HG03060 (cell line): ENCODE measurements at regions not wholly inside any gene's neighbourhood (a gene's known extent, or its start where the extent isn't known, plus 50 kb on each side); places are given as distances from the start of the nearest gene placed in this dataset.
"Not testable (repeated sequence)": the region's sequence is repeated elsewhere in the genome, so short reads cannot be mapped to it uniquely, and the experiment has no call there.

ENCODE experiments used
- ATAC-seq: cut with Tn5 transposase; IDR thresholded peaks from one replicate; pipeline ENCODE4 v1.9.1; 2021; ENCODE audit warnings: low read depth, moderate number of reproducible peaks; ENCODE audit not compliant: unreplicated experiment

GRCh38 chr4:65265526-65265925 is 404.8 kb downstream of the EPHA5 start:
- no peak for ATAC-seq

DNA sequence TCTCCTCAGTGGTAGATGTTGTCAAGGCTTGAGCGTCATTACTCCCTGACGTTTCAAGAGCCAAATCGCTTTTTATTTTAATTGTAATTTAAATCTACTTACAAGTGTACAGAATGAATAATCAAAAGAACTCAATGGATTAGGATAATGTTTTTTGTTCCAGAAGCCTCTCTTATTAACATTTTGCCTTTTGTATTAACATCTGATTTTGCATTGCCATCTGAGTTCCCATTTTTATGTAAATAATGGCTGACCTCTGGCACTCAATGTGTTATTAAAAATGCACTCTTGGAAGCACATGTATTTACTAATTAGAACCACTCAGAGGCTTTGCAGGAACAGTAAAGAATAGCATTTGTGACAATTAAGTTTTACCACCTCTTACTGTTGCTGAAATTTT is 411.0 kb downstream of the EPHA5 start:
- no peak for ATAC-seq

GRCh38 chr4:65250916-65251315 is 419.4 kb downstream of the EPHA5 start:
- ATAC-seq = no peak

DNA sequence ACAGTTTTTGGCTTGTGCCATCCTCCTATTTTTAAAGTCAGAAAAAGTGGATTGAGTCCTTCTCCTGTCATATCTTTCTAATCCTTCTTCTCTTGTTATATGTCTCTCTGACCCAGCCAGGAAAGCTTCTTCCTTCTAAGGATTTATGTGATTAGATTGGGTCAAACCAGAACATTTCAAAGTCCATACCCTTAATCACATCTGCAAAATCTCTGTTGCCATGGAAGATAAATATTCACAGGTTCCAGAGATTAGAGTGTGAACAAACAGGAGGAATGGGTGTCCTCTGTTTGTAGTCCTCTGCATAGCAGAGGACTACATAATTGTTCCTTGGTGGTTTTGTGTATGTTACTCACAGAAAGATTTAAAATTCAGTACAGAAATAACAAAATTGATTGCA is 421.2 kb downstream of the EPHA5 start:
- no peak for ATAC-seq

DNA sequence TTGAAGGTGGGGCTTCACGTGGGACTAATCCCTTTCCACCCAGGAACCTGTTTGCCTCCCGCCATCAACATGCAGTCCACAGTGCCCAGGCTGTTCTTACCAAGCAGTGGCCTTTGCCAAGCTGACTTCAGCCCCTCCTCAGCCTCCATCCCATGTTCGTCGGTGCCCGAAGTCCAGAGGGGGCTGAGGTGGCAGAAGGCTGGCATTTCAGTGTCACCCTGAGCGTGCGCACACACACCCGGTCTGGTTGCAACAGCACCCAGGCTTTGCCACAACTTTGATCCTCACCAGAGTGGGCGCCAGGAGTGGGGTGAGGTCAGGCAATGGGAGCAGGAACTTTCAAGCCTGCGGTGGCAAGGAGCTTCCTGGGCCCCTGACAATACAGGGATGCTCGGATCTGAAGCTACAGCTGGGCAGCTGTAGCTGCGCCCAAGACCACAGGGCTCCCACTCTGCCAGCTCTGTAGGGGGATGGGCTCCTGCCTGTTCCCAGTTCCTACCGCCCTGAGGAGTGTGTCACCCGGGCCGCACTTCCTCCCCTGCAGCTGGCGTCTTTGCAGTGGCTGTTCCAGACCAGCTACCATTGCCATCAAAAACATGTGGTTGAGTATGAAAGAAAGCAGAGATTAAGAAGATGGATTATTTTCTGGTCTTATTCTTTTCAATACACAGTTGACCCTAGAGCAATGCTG is 428.0 kb downstream of the EPHA5 start:
- ATAC-seq = no peak

- no peak for ATAC-seq
These were observed 428.9 kb downstream of the EPHA5 start for GRCh38 chr4:65241257-65241997.

DNA sequence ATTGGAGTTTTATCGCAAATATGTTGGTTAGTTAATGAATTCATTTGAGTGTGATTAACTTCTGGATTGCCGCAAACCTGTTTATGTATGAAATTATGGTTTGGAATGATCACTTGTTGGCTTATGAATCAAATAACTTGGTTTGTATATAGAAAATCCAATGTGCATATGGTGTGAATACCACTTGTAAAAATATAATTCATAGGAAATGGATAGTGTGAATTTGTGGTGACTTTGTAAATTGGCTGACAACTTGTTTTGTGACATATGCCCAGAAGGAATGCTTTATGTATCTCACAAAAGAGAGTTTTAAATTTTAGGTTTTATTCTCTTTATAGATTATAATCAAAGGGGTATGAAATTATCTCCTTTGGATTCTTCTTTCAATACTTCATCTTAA is 436.2 kb downstream of the EPHA5 start:
- ATAC-seq = no peak

DNA sequence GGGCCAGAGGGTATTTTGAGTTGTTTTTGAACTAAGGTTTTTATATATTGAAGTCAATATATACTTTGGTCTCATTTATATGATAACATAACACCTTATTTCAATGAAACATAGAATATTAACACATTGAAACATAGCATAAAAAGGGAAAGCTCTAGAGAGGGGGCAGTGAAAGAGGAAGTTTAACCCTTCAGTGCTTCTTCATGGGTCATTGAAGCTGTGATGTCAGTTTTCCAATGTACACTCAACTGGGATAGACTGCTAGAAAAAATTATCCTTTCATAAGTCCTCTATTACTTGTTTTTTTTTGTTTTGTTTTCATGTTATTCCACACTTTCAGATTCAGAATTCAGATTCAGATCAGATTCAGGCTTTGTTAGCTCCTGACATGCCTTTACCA is 442.7 kb downstream of the EPHA5 start:
- ATAC-seq = no peak

DNA sequence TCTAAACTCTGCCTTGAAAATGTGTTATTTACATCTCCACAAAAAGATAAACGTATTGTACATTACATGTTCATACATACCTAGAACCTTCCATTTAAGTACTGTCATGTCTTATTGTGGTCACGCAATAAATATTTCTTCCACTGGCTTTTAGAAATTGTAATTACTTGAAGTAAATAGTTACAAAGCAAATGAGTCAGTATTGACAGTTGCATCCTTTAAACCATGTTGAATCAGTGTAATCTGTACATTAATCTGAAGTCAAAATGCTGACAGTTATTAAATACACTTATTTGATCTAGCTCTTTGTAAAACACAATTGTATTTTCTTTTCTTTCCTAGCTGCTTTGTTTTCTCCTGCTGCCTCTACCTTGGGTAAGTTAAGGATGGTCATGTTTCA is 446.7 kb downstream of the EPHA5 start:
- ATAC-seq = no peak

GRCh38 chr4:65223074-65223473 is 447.2 kb downstream of the EPHA5 start:
- ATAC-seq = not testable (repeated sequence)

GRCh38 chr4:65217179-65217578 is 453.1 kb downstream of the EPHA5 start:
- ATAC-seq = no peak

GRCh38 chr4:65202853-65203236 is 467.4 kb downstream of the EPHA5 start:
- no peak for ATAC-seq

DNA sequence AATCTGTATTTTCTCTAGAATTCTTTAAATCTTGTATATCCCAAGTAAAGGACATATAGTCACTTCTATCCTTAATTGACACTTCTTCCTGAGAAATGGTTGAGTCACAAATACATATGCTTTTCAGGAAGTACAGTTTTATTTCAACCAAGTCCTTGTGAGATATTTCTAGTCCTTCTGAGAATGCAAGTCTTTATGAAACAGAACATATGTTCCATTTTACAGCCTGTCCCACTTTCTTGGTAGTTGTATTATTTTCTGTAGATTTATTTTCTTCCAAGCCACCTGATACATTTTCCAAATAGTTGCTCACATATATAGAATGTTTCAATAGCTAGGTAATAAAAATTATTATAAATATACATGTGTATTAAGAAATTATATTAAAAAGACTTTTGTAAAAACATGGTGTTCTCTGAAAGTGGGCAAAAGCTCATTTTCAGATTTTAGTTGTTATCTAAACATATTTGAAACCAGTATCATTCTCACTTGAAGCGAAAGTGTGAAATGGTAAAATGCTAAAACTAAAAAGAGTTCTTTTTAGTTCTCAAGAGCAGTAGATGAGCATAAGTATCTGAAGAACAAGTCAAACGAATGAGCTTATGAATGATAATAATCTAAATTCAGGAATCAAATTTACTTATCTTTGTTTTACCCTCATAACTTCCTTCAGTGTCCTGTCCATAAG is 468.0 kb downstream of the EPHA5 start:
- ATAC-seq = no peak

GRCh38 chr4:65195666-65196065 is 474.6 kb downstream of the EPHA5 start:
- no peak for ATAC-seq

- ATAC-seq = no peak
These were observed 475.3 kb downstream of the EPHA5 start for GRCh38 chr4:65195002-65195401.

DNA sequence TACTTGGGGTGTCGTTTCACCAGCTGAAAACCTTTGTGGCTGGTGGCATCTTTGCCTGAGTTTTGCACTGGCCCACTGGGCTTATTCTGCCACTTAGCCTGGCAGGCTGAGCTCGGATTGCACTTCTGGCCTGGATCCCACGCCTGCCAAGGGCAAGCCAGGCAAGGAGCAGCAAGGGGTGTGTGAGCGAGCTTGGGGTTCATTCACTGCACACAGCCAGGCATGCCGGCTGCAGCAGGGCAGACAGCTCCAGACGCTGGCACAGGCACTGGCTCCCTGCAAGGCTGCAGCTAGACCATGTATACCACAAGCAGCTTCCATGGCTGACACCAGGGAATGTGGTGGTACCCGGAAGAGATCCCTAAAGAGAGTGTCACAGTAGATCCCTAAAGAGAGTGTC is 476.3 kb downstream of the EPHA5 start:
- no peak for ATAC-seq

- ATAC-seq = no peak
These were observed 479.5 kb downstream of the EPHA5 start for GRCh38 chr4:65190780-65191179.

DNA sequence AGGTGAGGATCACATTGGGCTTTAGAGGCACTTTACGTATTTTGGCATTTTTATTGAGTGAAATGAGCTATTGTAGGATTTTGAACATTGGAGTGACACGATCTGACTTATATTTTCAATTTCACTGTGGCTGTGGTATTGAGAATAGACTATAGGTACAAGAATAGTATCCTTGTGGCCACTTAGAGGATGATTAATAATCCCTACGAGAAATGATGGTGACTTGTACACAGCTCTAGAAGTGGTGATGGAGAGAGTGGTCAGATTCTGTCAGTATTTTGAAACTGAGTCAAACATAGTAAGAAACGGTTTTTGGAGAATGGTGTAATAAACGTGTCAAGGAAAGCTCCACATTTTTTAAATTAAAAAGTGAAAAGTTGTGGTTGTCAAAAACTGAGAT is 494.7 kb downstream of the EPHA5 start:
- no peak for ATAC-seq

- ATAC-seq = no peak
These were observed 499.3 kb downstream of the EPHA5 start for GRCh38 chr4:65170768-65171514.

DNA sequence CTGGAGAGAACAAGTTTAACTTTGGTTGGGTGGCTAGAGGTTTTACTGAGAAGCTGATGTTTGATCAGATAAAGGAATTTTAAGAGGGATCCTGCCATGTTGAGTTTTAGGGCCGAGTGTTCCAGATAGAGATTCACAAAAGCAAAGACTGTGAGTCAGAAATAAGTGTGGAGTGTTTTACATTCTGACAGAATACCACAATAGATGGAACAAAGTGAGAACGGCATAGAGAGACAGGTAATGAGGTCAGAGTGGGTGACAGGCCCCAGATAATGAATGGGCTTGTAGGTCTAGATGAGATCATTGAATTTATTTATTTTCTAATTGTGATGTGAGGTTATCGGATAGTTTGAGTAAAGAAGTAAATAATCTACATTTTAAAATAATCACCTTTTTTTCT is 502.6 kb downstream of the EPHA5 start:
- ATAC-seq = no peak

DNA sequence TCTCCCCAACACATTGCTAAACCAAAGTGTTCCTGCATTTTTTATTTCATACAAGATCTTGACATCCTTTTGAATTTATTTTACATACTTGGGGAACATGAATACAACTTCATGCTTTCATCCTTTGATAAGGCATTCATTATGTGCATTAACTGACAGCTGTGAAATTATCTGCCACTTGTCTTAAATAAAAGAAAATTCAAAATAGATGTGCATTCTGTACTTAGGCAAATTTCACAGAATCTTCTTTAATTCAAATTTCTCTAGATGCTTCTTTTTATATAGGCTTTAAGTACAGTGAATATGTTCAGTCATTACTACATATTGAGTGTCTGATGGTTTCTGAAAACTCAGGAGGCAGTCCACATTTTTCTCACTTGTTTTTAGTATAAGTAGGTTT is 518.1 kb downstream of the EPHA5 start:
- no peak for ATAC-seq
